ENCODE measurements at regions not wholly inside any gene's neighbourhood (a gene's known extent, or its start where the extent isn't known, plus 50 kb on each side); places are given as distances from the start of the nearest gene placed in this dataset.

GRCh38 chr5:3145641-3146040, 394.2 kb upstream of the IRX2 start:
- CTCF ChIA-PET, result no interaction called here
- DNase-seq (ENCODE audit: low read depth, low spot score), result no peak
- TF ChIP-seq CTCF (IDR thresholded peaks at IDR 0.05; ENCODE audit: insufficient read depth, low read length, missing control alignments), result no peak
- POLR2A ChIA-PET, result no interaction called here
- no peak overlapping the region for H3K4me3 ChIP-seq (ENCODE audit: low read depth, low read length)

- POLR2A ChIA-PET, result no interaction called here
- TF ChIP-seq CTCF (IDR thresholded peaks at IDR 0.05; ENCODE audit: insufficient read depth, low read length, missing control alignments), result no peak
- DNase-seq (ENCODE audit: low read depth, low spot score), result no peak
- CTCF ChIA-PET, result no interaction called here
- no peak overlapping the region for H3K4me3 ChIP-seq (ENCODE audit: low read depth, low read length)
These were observed 391.9 kb upstream of the IRX2 start for GRCh38 chr5:3143382-3143781.

- ChIA-PET CTCF (no interaction called here), POLR2A (no interaction called here)
- DNase-seq (ENCODE audit: low read depth, low spot score), result no peak
These were observed 391.0 kb upstream of the IRX2 start for GRCh38 chr5:3142261-3143027.

GRCh38 chr5:3140117-3140516, 388.6 kb upstream of the IRX2 start:
- no peak for TF ChIP-seq CTCF (IDR thresholded peaks at IDR 0.05; ENCODE audit: insufficient read depth, low read length, missing control alignments)

More at GRCh38 chr5:3142261-3143027, 391.0 kb upstream of the IRX2 start:
- H3K4me3 ChIP-seq (ENCODE audit: low read depth, low read length), result no peak overlapping the region
- no peak for TF ChIP-seq CTCF (IDR thresholded peaks at IDR 0.05; ENCODE audit: insufficient read depth, low read length, missing control alignments)

GRCh38 chr5:3139499-3139931, 388.0 kb upstream of the IRX2 start:
- CTCF ChIA-PET, result no interaction called here

More at GRCh38 chr5:3140117-3140516, 388.6 kb upstream of the IRX2 start:
- no peak overlapping the region for H3K4me3 ChIP-seq (ENCODE audit: low read depth, low read length)
- POLR2A ChIA-PET, result no interaction called here
- no peak for DNase-seq (ENCODE audit: low read depth, low spot score)
- CTCF ChIA-PET, result no interaction called here

GRCh38 chr5:3131161-3131560, 379.7 kb upstream of the IRX2 start:
- TF ChIP-seq CTCF (IDR thresholded peaks at IDR 0.05; ENCODE audit: insufficient read depth, low read length, missing control alignments), result no peak
- CTCF ChIA-PET, result no interaction called here
- no peak overlapping the region for H3K4me3 ChIP-seq (ENCODE audit: low read depth, low read length)
- POLR2A ChIA-PET, result no interaction called here
- no peak for DNase-seq (ENCODE audit: low read depth, low spot score)

More at GRCh38 chr5:3139499-3139931, 388.0 kb upstream of the IRX2 start:
- no peak overlapping the region for H3K4me3 ChIP-seq (ENCODE audit: low read depth, low read length)
- TF ChIP-seq CTCF (IDR thresholded peaks at IDR 0.05; ENCODE audit: insufficient read depth, low read length, missing control alignments), result no peak
- POLR2A ChIA-PET, result no interaction called here
- DNase-seq (ENCODE audit: low read depth, low spot score), result no peak
